ENCODE measurements at regions not wholly inside any gene's neighbourhood (a gene's known extent, or its start where the extent isn't known, plus 50 kb on each side); places are given as distances from the start of the nearest gene placed in this dataset.

- TF ChIP-seq POLR2AphosphoS5 (IDR thresholded peaks at IDR 0.05; ENCODE audit: insufficient read depth, low read depth, low read length) (no peak), CTCF (IDR thresholded peaks at IDR 0.05; ENCODE audit: extremely low read depth in 1 of 2, insufficient read depth in 1 of 2, low read depth in 1 of 2, low read length in 2 of 2) (no peak), MYC (IDR thresholded peaks at IDR 0.05; ENCODE audit: low read depth, low read length) (no peak)
Measured at GRCh38 chr2:95707837-95708236, 116.0 kb downstream of the TRIM43 start.

Data from endothelial cell of umbilical vein (primary cell).